LHCN-M2 (cell line): ENCODE measurements at regions not wholly inside any gene's neighbourhood (a gene's known extent, or its start where the extent isn't known, plus 50 kb on each side); places are given as distances from the start of the nearest gene placed in this dataset.

Experiments used
- DNase-seq: peaks from one replicate; pipeline ENCODE4 v3.0.0-alpha.2; 2012; ENCODE audit warnings: low read depth

GRCh38 chr7:35450456-35451214, 196.7 kb upstream of the TBX20 start:
- DNase-seq, result no peak

GRCh38 chr7:35448486-35448885, 194.6 kb upstream of the TBX20 start:
- DNase-seq, result no peak

DNA sequence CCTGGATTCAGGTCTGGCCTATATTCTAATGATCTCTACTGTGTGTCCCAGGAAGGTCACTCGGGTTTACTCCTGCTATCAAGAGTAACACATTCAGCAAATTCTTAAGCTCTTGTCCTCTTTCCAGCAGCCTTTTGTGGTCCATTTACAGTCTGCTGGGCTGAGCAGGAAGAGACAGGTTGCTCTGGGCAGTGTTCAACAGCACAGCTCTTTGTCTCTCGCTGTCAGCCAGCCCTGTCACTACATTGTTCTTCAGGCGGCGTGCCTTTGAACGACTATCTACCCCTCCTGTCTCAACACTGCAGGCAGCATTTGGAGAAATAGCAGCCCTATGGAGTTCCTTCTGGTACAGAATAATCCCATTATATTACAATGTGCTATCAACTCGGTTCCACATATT, 192.2 kb upstream of the TBX20 start:
- no peak for DNase-seq

GRCh38 chr7:35437619-35438275, 183.8 kb upstream of the TBX20 start:
- DNase-seq, result no peak

DNA sequence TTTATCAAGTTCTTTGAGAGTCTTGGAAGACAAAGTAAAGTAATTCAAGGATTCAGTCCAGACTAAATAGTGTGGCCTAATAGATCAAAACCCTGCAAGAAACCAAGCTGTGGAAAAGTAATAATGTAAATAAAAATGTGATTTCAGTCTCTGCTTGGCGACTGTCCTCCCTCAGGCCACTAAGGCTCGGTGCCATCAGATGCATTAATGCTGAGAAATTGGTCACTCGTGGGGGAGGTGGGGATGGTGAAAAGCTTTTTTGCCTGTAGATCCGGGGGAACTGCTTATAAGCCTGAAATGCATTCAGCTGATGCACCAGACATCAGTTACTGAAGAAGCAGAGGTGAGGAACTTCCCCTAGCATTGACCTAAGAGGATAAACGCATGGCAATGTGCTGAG, 182.6 kb upstream of the TBX20 start:
- DNase-seq, result no peak

DNA sequence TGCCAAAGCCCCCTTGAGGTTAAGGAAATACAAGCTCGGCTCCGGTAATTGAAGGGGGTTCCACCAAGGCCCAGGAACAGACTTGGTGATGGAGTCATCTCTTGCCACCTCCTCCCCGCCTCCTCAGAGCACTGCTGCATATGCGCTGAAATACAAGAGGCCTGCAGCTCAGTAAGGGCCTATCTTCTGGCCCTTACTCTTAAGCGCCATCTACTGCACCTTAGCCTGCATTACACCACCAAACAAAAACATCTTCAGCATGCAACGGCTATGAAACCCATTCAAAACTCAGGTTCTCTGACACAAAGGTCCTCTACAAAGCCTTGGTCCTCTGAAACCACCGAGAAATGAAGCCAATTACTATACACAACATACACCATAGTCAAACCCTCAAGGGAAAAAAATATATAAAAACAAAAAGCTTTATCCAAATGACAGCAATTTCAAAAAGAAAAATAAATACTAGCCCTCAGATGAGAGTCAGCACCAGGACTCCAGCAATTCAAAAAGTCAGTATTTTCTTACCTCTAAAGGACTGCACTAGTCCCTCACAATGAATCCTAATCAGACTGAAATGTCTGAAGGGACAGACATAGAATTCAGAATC, 176.8 kb upstream of the TBX20 start:
- DNase-seq, result peak; percentile 18

- peak; percentile 50 for DNase-seq
Observed at GRCh38 chr7:35424869-35425495, 171.1 kb upstream of the TBX20 start.

GRCh38 chr7:35424440-35424839, 170.5 kb upstream of the TBX20 start:
- no peak for DNase-seq

DNA sequence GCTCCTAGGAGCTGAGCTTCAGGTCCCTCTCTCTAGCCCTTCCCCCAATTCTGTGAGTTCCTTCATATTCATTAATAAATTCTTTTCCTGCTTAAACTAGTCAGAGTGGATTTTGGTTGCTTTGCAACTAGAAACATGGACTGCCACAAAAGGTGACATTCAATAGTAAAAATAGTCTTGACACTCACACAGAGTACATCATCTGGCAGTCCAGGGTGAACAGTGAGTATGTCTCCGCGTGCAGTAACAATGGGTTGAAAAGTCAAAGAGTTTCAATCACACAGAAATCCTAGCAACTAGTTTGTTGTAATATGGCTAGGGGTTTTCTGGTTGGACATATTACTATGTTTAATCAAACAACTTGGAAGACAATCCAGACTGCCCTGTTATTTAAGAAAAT, 168.8 kb upstream of the TBX20 start:
- DNase-seq, result no peak

DNA sequence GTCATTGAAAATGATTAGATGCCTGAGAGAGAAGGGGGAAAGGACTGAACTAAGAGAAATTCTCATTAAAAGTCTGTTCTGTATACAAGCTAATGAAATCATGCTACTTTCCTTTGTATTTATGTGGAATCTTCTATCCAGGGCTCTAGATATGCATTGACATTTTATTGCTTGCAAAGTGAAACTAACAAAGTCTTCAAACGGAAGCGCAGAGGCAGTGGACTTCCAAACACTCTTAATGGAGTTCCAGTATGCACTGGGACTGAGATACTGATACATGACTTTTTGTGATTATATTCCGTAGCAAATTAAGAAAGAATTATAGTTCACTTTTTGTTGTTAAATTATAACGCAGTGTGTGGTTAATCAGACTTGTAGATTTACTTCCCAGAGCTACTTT, 166.8 kb upstream of the TBX20 start:
- no peak for DNase-seq

- DNase-seq, result no peak
Observed at GRCh38 chr7:35419391-35419755, 165.5 kb upstream of the TBX20 start.

DNA sequence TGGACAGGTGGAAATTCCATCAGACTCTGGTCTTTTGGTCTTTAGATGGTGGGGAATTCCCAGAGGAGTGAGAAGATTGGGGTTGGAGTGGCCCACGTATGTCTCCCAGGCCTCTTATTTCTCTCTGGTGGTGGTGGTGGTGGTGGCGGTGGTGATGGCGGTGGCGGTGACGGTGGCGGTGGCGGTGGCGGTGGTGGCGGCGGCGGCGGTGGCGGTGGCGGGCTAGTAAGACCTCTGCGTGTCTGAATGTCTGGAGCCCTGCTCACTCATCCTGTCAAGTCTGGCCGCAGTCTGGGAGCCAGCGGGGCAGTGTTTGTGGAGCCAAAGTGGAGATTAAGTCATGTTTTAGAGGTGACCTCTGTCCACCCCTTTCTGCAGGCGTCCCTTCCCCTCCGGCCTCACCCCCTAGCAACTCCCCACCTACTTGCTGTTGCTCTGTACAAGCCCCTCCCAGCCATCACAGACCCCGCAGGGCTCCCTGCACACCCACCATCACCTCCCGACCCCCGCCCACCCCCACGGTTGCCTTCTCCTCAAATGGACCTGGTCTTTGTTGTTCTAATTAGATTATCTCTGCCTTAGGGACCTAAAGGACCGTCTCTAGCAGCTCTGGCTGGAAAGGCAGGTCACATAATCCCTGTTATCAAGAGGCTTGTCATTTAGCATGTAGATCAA, 165.0 kb upstream of the TBX20 start:
- DNase-seq, result no peak

- no peak for DNase-seq
Observed at GRCh38 chr7:35416568-35416967, 162.7 kb upstream of the TBX20 start.

- no peak for DNase-seq
Observed at GRCh38 chr7:35415411-35415822, 161.5 kb upstream of the TBX20 start.

DNA sequence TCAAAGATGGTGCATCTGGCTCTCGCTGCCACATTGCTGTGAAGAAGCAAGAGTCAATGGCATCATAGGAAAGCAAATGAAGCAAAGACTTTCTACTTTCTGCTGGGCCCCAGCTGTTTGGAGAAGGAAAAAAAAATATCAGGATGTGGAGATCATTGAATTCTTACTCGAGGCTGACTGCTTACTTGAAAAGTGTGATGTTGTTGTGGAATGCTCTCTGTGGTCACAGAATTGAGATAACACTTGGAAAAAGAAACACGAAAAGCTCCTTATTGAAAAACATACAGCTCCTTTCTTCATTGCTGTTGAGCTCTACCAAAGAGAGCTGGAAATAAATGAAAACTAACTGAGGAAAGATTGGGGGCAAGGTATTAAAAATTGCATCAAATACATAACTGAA, 157.4 kb upstream of the TBX20 start:
- DNase-seq, result no peak

- no peak for DNase-seq
Observed at GRCh38 chr7:35405461-35405860, 151.6 kb upstream of the TBX20 start.

- no peak for DNase-seq
Observed at GRCh38 chr7:35401217-35401879, 147.4 kb upstream of the TBX20 start.

DNA sequence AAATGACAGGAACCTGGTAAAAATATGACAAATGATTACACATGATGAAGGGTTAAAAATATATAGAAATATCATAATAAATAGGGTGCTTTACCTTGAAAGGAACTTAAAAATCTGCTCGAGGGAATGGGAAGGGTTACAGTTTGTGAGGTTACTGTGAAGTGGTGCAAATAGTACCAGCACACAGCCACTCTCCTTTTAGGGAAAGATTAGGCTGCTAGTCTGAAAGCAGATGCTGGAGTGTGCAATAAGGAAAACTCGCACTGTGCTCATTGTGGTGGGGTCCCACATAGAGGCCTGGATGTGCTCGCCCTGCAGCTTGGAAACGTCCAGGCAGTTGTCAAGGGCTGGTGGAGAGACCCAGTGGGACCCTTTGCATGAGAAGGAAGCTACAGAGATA, 145.9 kb upstream of the TBX20 start:
- DNase-seq, result no peak

DNA sequence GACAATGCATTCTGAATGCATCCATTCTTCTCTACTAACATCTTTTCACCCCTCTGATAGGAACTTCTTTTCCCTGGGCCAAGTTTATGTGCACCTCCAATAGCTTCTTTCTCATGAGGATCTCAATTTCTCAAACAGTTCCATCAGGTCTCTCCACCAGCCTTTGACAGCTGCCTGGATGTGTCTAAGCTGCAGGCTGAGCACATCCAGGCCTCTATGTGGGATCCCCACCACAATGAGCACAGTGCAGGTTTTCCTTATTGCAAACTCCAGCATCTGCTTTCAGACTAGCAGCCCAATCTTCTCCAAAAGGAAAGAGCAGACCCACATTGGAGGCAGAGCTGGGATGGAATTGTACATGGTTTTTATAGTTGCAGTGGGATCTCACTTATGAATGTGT, 145.3 kb upstream of the TBX20 start:
- no peak for DNase-seq

GRCh38 chr7:35398518-35398917, 144.6 kb upstream of the TBX20 start:
- DNase-seq, result no peak

GRCh38 chr7:35390146-35390545, 136.2 kb upstream of the TBX20 start:
- no peak for DNase-seq

- no peak for DNase-seq
Observed at GRCh38 chr7:35389636-35390035, 135.7 kb upstream of the TBX20 start.
